Tibial nerve (tissue), 3 donors: ENCODE measurements at regions not wholly inside any gene's neighbourhood (a gene's known extent, or its start where the extent isn't known, plus 50 kb on each side); places are given as distances from the start of the nearest gene placed in this dataset.

ENCODE experiments used
- EP300 ChIP-seq, 2 donors: sonication (generic); formaldehyde crosslinking; IDR thresholded peaks; one replicate each; pipeline ENCODE4 v1.6.1; 2017; ENCODE audit warnings: antibody characterized with exemption in 2 of 2, mild to moderate bottlenecking in 1 of 2
- POLR2A ChIP-seq, 2 donors: fragments of 450-650 bp; IDR thresholded peaks; one replicate each; pipeline ENCODE4 v1.6.1; 2017; ENCODE audit warnings: antibody characterized with exemption in 2 of 2, mild to moderate bottlenecking in 2 of 2, moderate library complexity in 2 of 2

GRCh38 chrY:19232276-19232994 is 458.9 kb upstream of the HSFY2 start:
- TF ChIP-seq POLR2A (IDR thresholded peaks at IDR 0.05): no peak
- TF ChIP-seq EP300 (IDR thresholded peaks at IDR 0.05): no peak
